GM19043 (cell line): ENCODE measurements at regions not wholly inside any gene's neighbourhood (a gene's known extent, or its start where the extent isn't known, plus 50 kb on each side); places are given as distances from the start of the nearest gene placed in this dataset.

Source experiments
- ATAC-seq: cut with Tn5 transposase; IDR thresholded peaks from one replicate; pipeline ENCODE4 v1.9.1; 2021; ENCODE audit warnings: low read depth; ENCODE audit not compliant: unreplicated experiment

- ATAC-seq, result no peak
These were observed 378.7 kb upstream of the KITLG start for GRCh38 chr12:88958946-88959345.

GRCh38 chr12:88958153-88958552 is 377.9 kb upstream of the KITLG start:
- ATAC-seq, result no peak

- no peak for ATAC-seq
These were observed 377.1 kb upstream of the KITLG start for GRCh38 chr12:88957358-88957757.

- no peak for ATAC-seq
These were observed 375.3 kb upstream of the KITLG start for GRCh38 chr12:88955531-88955930.

GRCh38 chr12:88953029-88953586 is 372.8 kb upstream of the KITLG start:
- no peak for ATAC-seq

- no peak for ATAC-seq
These were observed 372.3 kb upstream of the KITLG start for GRCh38 chr12:88952562-88952942.

- ATAC-seq, result no peak
These were observed 371.7 kb upstream of the KITLG start for GRCh38 chr12:88951860-88952561.

- ATAC-seq, result no peak
These were observed 370.9 kb upstream of the KITLG start for GRCh38 chr12:88951177-88951576.

GRCh38 chr12:88947486-88948043 is 367.3 kb upstream of the KITLG start:
- ATAC-seq, result no peak

GRCh38 chr12:88946372-88946997 is 366.2 kb upstream of the KITLG start:
- ATAC-seq, result no peak

GRCh38 chr12:88945051-88945732 is 364.9 kb upstream of the KITLG start:
- ATAC-seq, result no peak

GRCh38 chr12:88944397-88944796 is 364.1 kb upstream of the KITLG start:
- ATAC-seq, result no peak

- ATAC-seq, result no peak
These were observed 360.6 kb upstream of the KITLG start for GRCh38 chr12:88940854-88941253.

- no peak for ATAC-seq
These were observed 355.6 kb upstream of the KITLG start for GRCh38 chr12:88935856-88936255.

- ATAC-seq, result no peak
These were observed 354.0 kb upstream of the KITLG start for GRCh38 chr12:88934163-88934747.

- no peak for ATAC-seq
These were observed 352.2 kb upstream of the KITLG start for GRCh38 chr12:88932457-88932856.

GRCh38 chr12:88931598-88931997 is 351.3 kb upstream of the KITLG start:
- no peak for ATAC-seq

GRCh38 chr12:88925454-88925853 is 345.2 kb upstream of the KITLG start:
- no peak for ATAC-seq

- no peak for ATAC-seq
These were observed 343.9 kb upstream of the KITLG start for GRCh38 chr12:88924162-88924561.

- no peak for ATAC-seq
These were observed 343.4 kb upstream of the KITLG start for GRCh38 chr12:88923631-88924030.

- no peak for ATAC-seq
These were observed 342.5 kb upstream of the KITLG start for GRCh38 chr12:88922816-88923215.
